ENCODE measurements at regions not wholly inside any gene's neighbourhood (a gene's known extent, or its start where the extent isn't known, plus 50 kb on each side); places are given as distances from the start of the nearest gene placed in this dataset.
"Not testable (repeated sequence)": the region's sequence is repeated elsewhere in the genome, so short reads cannot be mapped to it uniquely, and the experiment has no call there.

- DNase-seq (ENCODE audit: low spot score) (no peak), ATAC-seq (no peak)
- no peak overlapping the region for H3K27ac Mint-ChIP-seq
- H3K4me1 Mint-ChIP-seq (ENCODE audit: low read depth in 2 of 2): no peaks in the 10 kb centered on the region
- peaks cover 18% of the 10 kb centered on the region for H3K9me3 Mint-ChIP-seq
- H3K27me3 Mint-ChIP-seq: peaks cover 0 to 6% of the 10 kb centered on the region in 2 donors
- peaks cover 4% of the 10 kb centered on the region for H3K36me3 Mint-ChIP-seq
- H3K4me3 Mint-ChIP-seq: no peak overlapping the region
Observed at GRCh38 chr5:32876791-32877190, 165.7 kb downstream of the NPR3 start.

GRCh38 chr5:32879364-32879763 is 168.2 kb downstream of the NPR3 start:
- ATAC-seq; H3K4me3 Mint-ChIP-seq; H3K27ac Mint-ChIP-seq; H3K36me3 Mint-ChIP-seq; DNase-seq (ENCODE audit: low spot score); H3K4me1 Mint-ChIP-seq (ENCODE audit: low read depth in 2 of 2); H3K27me3 Mint-ChIP-seq: not testable (repeated sequence)
- H3K9me3 Mint-ChIP-seq: peaks cover 21% of the 10 kb centered on the region

- Mint-ChIP-seq H3K4me3 (no peak overlapping the region), H3K27me3 (peaks cover 0 to 6% of the 10 kb centered on the region in 2 donors), H3K4me1 (ENCODE audit: low read depth in 2 of 2) (no peaks in the 10 kb centered on the region), H3K9me3 (peaks cover 21% of the 10 kb centered on the region), H3K27ac (no peak overlapping the region), H3K36me3 (peaks cover 5% of the 10 kb centered on the region)
- DNase-seq (ENCODE audit: low spot score) (no peak), ATAC-seq (no peak)
Observed at GRCh38 chr5:32880796-32881195, 169.7 kb downstream of the NPR3 start.

GRCh38 chr5:32887390-32887789 is 176.3 kb downstream of the NPR3 start:
- no peak for DNase-seq (ENCODE audit: low spot score)
- H3K27ac Mint-ChIP-seq: no peak overlapping the region
- peaks cover 0 to 5% of the 10 kb centered on the region in 2 donors for H3K27me3 Mint-ChIP-seq
- H3K9me3 Mint-ChIP-seq: peaks cover 5% of the 10 kb centered on the region
- no peaks in the 10 kb centered on the region for H3K4me1 Mint-ChIP-seq (ENCODE audit: low read depth in 2 of 2)
- H3K4me3 Mint-ChIP-seq: no peak overlapping the region
- no peak for ATAC-seq
- peaks cover 5% of the 10 kb centered on the region for H3K36me3 Mint-ChIP-seq

GRCh38 chr5:32889078-32889477 is 178.0 kb downstream of the NPR3 start:
- ATAC-seq (no peak), DNase-seq (ENCODE audit: low spot score) (no peak)
- H3K27ac Mint-ChIP-seq: no peak overlapping the region
- no peaks in the 10 kb centered on the region for H3K4me1 Mint-ChIP-seq (ENCODE audit: low read depth in 2 of 2)
- H3K4me3 Mint-ChIP-seq: no peak overlapping the region
- no peaks in the 10 kb centered on the region for H3K9me3 Mint-ChIP-seq
- peaks cover 0 to 5% of the 10 kb centered on the region in 2 donors for H3K27me3 Mint-ChIP-seq
- no peaks in the 10 kb centered on the region for H3K36me3 Mint-ChIP-seq

- Mint-ChIP-seq H3K9me3 (peaks cover 3% of the 10 kb centered on the region), H3K4me3 (no peak overlapping the region), H3K27ac (no peak overlapping the region), H3K36me3 (no peaks in the 10 kb centered on the region), H3K4me1 (ENCODE audit: low read depth in 2 of 2) (no peaks in the 10 kb centered on the region), H3K27me3 (no peaks in the 10 kb centered on the region)
- DNase-seq (ENCODE audit: low spot score) (no peak), ATAC-seq (no peak)
Observed at GRCh38 chr5:32903613-32904012, 192.5 kb downstream of the NPR3 start.

- Mint-ChIP-seq H3K9me3 (peaks cover 3% of the 10 kb centered on the region), H3K4me3 (no peak overlapping the region), H3K4me1 (ENCODE audit: low read depth in 2 of 2) (no peaks in the 10 kb centered on the region), H3K27ac (no peak overlapping the region), H3K36me3 (peaks cover 9% of the 10 kb centered on the region), H3K27me3 (peaks cover 0 to 2% of the 10 kb centered on the region in 2 donors)
- DNase-seq (ENCODE audit: low spot score) (no peak), ATAC-seq (no peak)
Observed at GRCh38 chr5:32908641-32909040, 197.5 kb downstream of the NPR3 start.

- H3K27ac Mint-ChIP-seq: no peak overlapping the region
- no peak overlapping the region for H3K4me3 Mint-ChIP-seq
- H3K27me3 Mint-ChIP-seq: peaks cover 0 to 3% of the 10 kb centered on the region in 2 donors
- no peak for ATAC-seq
- peaks cover 3% of the 10 kb centered on the region for H3K9me3 Mint-ChIP-seq
- no peaks in the 10 kb centered on the region for H3K4me1 Mint-ChIP-seq (ENCODE audit: low read depth in 2 of 2)
- DNase-seq (ENCODE audit: low spot score): no peak
- peaks cover 9% of the 10 kb centered on the region for H3K36me3 Mint-ChIP-seq
Observed at GRCh38 chr5:32909207-32909606, 198.1 kb downstream of the NPR3 start.

- H3K4me3 Mint-ChIP-seq: no peak overlapping the region
- no peaks in the 10 kb centered on the region for H3K4me1 Mint-ChIP-seq (ENCODE audit: low read depth in 2 of 2)
- peaks cover 0 to 3% of the 10 kb centered on the region in 2 donors for H3K27me3 Mint-ChIP-seq
- DNase-seq (ENCODE audit: low spot score) (no peak), ATAC-seq (no peak)
- H3K36me3 Mint-ChIP-seq: no peaks in the 10 kb centered on the region
- no peaks in the 10 kb centered on the region for H3K9me3 Mint-ChIP-seq
- no peak overlapping the region for H3K27ac Mint-ChIP-seq
Observed at GRCh38 chr5:32916648-32917047, 205.5 kb downstream of the NPR3 start.

GRCh38 chr5:32928761-32929160 is 217.6 kb downstream of the NPR3 start:
- Mint-ChIP-seq H3K36me3 (no peaks in the 10 kb centered on the region), H3K4me3 (no peak overlapping the region), H3K9me3 (no peaks in the 10 kb centered on the region), H3K4me1 (ENCODE audit: low read depth in 2 of 2) (no peaks in the 10 kb centered on the region), H3K27ac (no peak overlapping the region), H3K27me3 (no peaks in the 10 kb centered on the region)
- DNase-seq (ENCODE audit: low spot score): no peak
- ATAC-seq: no peak

GRCh38 chr5:32931438-32931837 is 220.3 kb downstream of the NPR3 start:
- H3K27ac Mint-ChIP-seq; H3K4me3 Mint-ChIP-seq; H3K9me3 Mint-ChIP-seq; H3K27me3 Mint-ChIP-seq; ATAC-seq; H3K4me1 Mint-ChIP-seq (ENCODE audit: low read depth in 2 of 2); DNase-seq (ENCODE audit: low spot score); H3K36me3 Mint-ChIP-seq: not testable (repeated sequence)

GRCh38 chr5:32932241-32932935 is 221.3 kb downstream of the NPR3 start:
- DNase-seq (ENCODE audit: low spot score): no peak
- Mint-ChIP-seq H3K36me3 (no peaks in the 10 kb centered on the region), H3K4me1 (ENCODE audit: low read depth in 2 of 2) (no peaks in the 10 kb centered on the region), H3K27ac (no peak overlapping the region), H3K27me3 (peaks cover 0 to 5% of the 10 kb centered on the region in 2 donors), H3K4me3 (no peak overlapping the region), H3K9me3 (no peaks in the 10 kb centered on the region)
- no peak for ATAC-seq

- ATAC-seq (no peak), DNase-seq (ENCODE audit: low spot score) (no peak)
- no peak overlapping the region for H3K27ac Mint-ChIP-seq
- H3K9me3 Mint-ChIP-seq: no peaks in the 10 kb centered on the region
- peaks cover 0 to 5% of the 10 kb centered on the region in 2 donors for H3K27me3 Mint-ChIP-seq
- H3K36me3 Mint-ChIP-seq: no peaks in the 10 kb centered on the region
- no peaks in the 10 kb centered on the region for H3K4me1 Mint-ChIP-seq (ENCODE audit: low read depth in 2 of 2)
- H3K4me3 Mint-ChIP-seq: no peak overlapping the region
Observed at GRCh38 chr5:32933692-32934091, 222.6 kb downstream of the NPR3 start.

GRCh38 chr5:32934529-32934928 is 223.4 kb downstream of the NPR3 start:
- DNase-seq (ENCODE audit: low spot score) (no peak), ATAC-seq (no peak)
- H3K9me3 Mint-ChIP-seq: no peaks in the 10 kb centered on the region
- no peak overlapping the region for H3K4me3 Mint-ChIP-seq
- H3K4me1 Mint-ChIP-seq (ENCODE audit: low read depth in 2 of 2): no peaks in the 10 kb centered on the region
- no peak overlapping the region for H3K27ac Mint-ChIP-seq
- no peaks in the 10 kb centered on the region for H3K36me3 Mint-ChIP-seq
- H3K27me3 Mint-ChIP-seq: peaks cover 0 to 5% of the 10 kb centered on the region in 2 donors

- H3K27ac Mint-ChIP-seq: no peak overlapping the region
- ATAC-seq (no peak), DNase-seq (ENCODE audit: low spot score) (no peak)
- peaks cover 0 to 5% of the 10 kb centered on the region in 2 donors for H3K27me3 Mint-ChIP-seq
- no peaks in the 10 kb centered on the region for H3K4me1 Mint-ChIP-seq (ENCODE audit: low read depth in 2 of 2)
- no peaks in the 10 kb centered on the region for H3K9me3 Mint-ChIP-seq
- no peak overlapping the region for H3K4me3 Mint-ChIP-seq
- no peaks in the 10 kb centered on the region for H3K36me3 Mint-ChIP-seq
Observed at GRCh38 chr5:32935283-32935682, 224.2 kb downstream of the NPR3 start.
